K562 (cell line): ENCODE measurements at regions not wholly inside any gene's neighbourhood (a gene's known extent, or its start where the extent isn't known, plus 50 kb on each side); places are given as distances from the start of the nearest gene placed in this dataset.

Experiments used
- ATAC-seq: fragments of 200-7000 bp; cut with Tn5 transposase; 3 replicates; pipeline ENCODE4 v1.9.1; 2020; ENCODE audit warnings: moderate library complexity
- BruUV-seq: library from RNA; stranded (reverse); fragments of 400-500 nt; replicated peaks from 2 replicates; lab custom pipeline; 2021; lab: Mats Ljungman, UMichigan
- CTCF ChIA-PET: fragments of 300-600 bp; formaldehyde crosslinking; extraction: SDS; loops from one replicate; lab custom pipeline; 2021; ENCODE audit warnings: low intra/inter-chr PET ratio; lab: Yijun Ruan, JAX
- POLR2A ChIA-PET: fragments of 300-600, 350-650 bp; sonication (Branson Sonifier 250); formaldehyde crosslinking; extraction: SDS; loops from one replicate; lab custom pipeline; 2021; ENCODE audit warnings: antibody characterized with exemption, inconsistent platforms; lab: Yijun Ruan, JAX
- DNase-seq, 4 experiments: peaks; one replicate each; pipeline versions ENCODE4 v3.0.0 to v3.0.0-alpha.2; 2011 to 2018; ENCODE audit warnings: low spot score in 3 of 4, mixed read lengths in 3 of 4; ENCODE audit errors: extremely low read depth in 1 of 4
- FAIRE-seq: peaks from 2 replicates; lab custom pipeline; 2011; peaks lifted over from hg19 to GRCh38; lab: Jason Lieb, UNC
- H2AFZ ChIP-seq: 2 replicates; pipeline ENCODE4 v1.6.0; 2011; ENCODE audit warnings: low read depth, low read length, control low read depth, inconsistent platforms
- H3K27ac ChIP-seq: fragments of 200-600 bp; 3 replicates; pipeline ENCODE4 v1.8.0; 2011; ENCODE audit warnings: low read depth, mild to moderate bottlenecking, control low read depth, inconsistent platforms, low read length, moderate library complexity, mixed read lengths; ENCODE audit errors: extremely low read depth
- H3K27me3 ChIP-seq, 2 experiments: fragments of 300-600 bp in 1 of 2; 2 replicates in 1 of 2; 3 replicates in 1 of 2; pipeline versions ENCODE4 v1.6.0 to v1.8.0; 2011; ENCODE audit warnings: inconsistent platforms in 2 of 2, low read length in 2 of 2, mild to moderate bottlenecking in 1 of 2, mixed read lengths in 1 of 2, moderate library complexity in 1 of 2; ENCODE audit not compliant: control insufficient read depth in 2 of 2, insufficient read depth in 2 of 2
- H3K36me3 ChIP-seq: fragments of 300-600 bp; 3 replicates; pipeline ENCODE4 v1.8.0; 2011; ENCODE audit warnings: mild to moderate bottlenecking, low read length, inconsistent platforms; ENCODE audit not compliant: control insufficient read depth, insufficient read depth
- H3K4me1 ChIP-seq, 2 experiments: fragments of 200-600 bp in 1 of 2; replicated peaks in 1 of 2; 2 replicates in 1 of 2; 3 replicates in 1 of 2; pipeline versions ENCODE4 v1.5.1 to v1.8.0; 2011; ENCODE audit warnings: inconsistent platforms in 2 of 2, low read length in 2 of 2, mild to moderate bottlenecking in 1 of 2, mixed read lengths in 1 of 2, moderate library complexity in 1 of 2; ENCODE audit not compliant: control insufficient read depth in 2 of 2, insufficient read depth in 2 of 2
- H3K4me2 ChIP-seq: 2 replicates; pipeline ENCODE4 v1.6.1; 2011; ENCODE audit warnings: low read length, control low read depth, inconsistent platforms, mixed read lengths; ENCODE audit not compliant: insufficient read depth
- H3K4me3 ChIP-seq: fragments of 200-600 bp; sonication (generic), shearing (Covaris generic); 2 replicates; pipeline ENCODE4 v1.5.1; 2016; ENCODE audit warnings: control low read depth, inconsistent platforms
- H3K79me2 ChIP-seq: fragments of 200-600 bp; 3 replicates; pipeline ENCODE4 v1.8.0; 2011; ENCODE audit warnings: low read length, inconsistent platforms; ENCODE audit not compliant: control insufficient read depth, insufficient read depth
- H3K9ac ChIP-seq, 2 experiments: 2 replicates each; pipeline versions ENCODE4 v1.6.0 to v1.6.1; 2011; ENCODE audit warnings: low read depth in 2 of 2, low read length in 2 of 2, control low read depth in 1 of 2, inconsistent platforms in 1 of 2, mild to moderate bottlenecking in 1 of 2, mixed read lengths in 1 of 2; ENCODE audit not compliant: insufficient read depth in 1 of 2
- H3K9me1 ChIP-seq: one replicate; pipeline ENCODE4 v1.6.0; 2011; ENCODE audit warnings: inconsistent platforms, mild to moderate bottlenecking, low read length, moderate library complexity; ENCODE audit not compliant: control insufficient read depth, insufficient read depth
- H3K9me3 ChIP-seq: replicated peaks from 2 replicates; pipeline ENCODE4 v1.5.1; 2011; ENCODE audit warnings: low read depth, low read length, inconsistent platforms; ENCODE audit not compliant: control insufficient read depth, insufficient read depth
- H4K20me1 ChIP-seq: replicated peaks from 2 replicates; pipeline ENCODE4 v1.6.1; 2011; ENCODE audit warnings: low read length, inconsistent platforms, mixed read lengths; ENCODE audit not compliant: control insufficient read depth, insufficient read depth
- CHD1 ChIP-seq: fragments of 200-600 bp; sonication (generic); IDR thresholded peaks from one replicate; pipeline ENCODE4 v1.6.1; 2012; ENCODE audit warnings: mild to moderate bottlenecking, moderate library complexity, low read length, inconsistent platforms
- ETV1 ChIP-seq: fragments of 450-650 bp; conservative IDR thresholded peaks from 2 replicates; pipeline ENCODE4 v1.6.1; 2016; ENCODE audit warnings: missing genetic modification characterization, control low read depth, low read depth, missing compliant biosample characterization
- ETV5 ChIP-seq: sonication (generic); formaldehyde crosslinking; IDR thresholded peaks from 2 replicates; pipeline ENCODE4 v1.4.0; 2020; ENCODE audit warnings: low read depth, mild to moderate bottlenecking, missing genetic modification reagents
- HIVEP1 ChIP-seq: fragments of 250-450 bp; sonication (Bioruptor Pico); IDR thresholded peaks from 2 replicates; pipeline ENCODE4 v1.4.0; 2020; ENCODE audit warnings: mild to moderate bottlenecking
- IFI16 ChIP-seq: fragments of 250-450 bp; sonication (Bioruptor Pico); IDR thresholded peaks from 2 replicates; pipeline ENCODE4 v2.1.2; 2022; ENCODE audit warnings: mild to moderate bottlenecking, inconsistent platforms
- KDM5B ChIP-seq: fragments of 200-600 bp; sonication (generic); IDR thresholded peaks from 2 replicates; pipeline ENCODE4 v1.6.1; 2012; ENCODE audit warnings: low read depth, mild to moderate bottlenecking, moderate library complexity, low read length, control low read depth, inconsistent platforms; ENCODE audit not compliant: insufficient replicate concordance
- PTTG1 ChIP-seq: fragments of 450-650 bp; IDR thresholded peaks from 2 replicates; pipeline ENCODE4 v1.6.1; 2016; ENCODE audit warnings: low read depth, mild to moderate bottlenecking, missing genetic modification characterization, missing compliant biosample characterization
- RERE ChIP-seq: sonication (generic); formaldehyde crosslinking; IDR thresholded peaks from 2 replicates; pipeline ENCODE4 v1.8.0; 2023; ENCODE audit warnings: missing genetic modification reagents, mild to moderate bottlenecking, borderline replicate concordance
- SIN3A ChIP-seq, 2 experiments: fragments of 150-350 bp in 1 of 2; IDR thresholded peaks; 2 replicates each; pipeline ENCODE4 v1.6.1; 2011 to 2016; ENCODE audit warnings: borderline replicate concordance in 2 of 2, low read depth in 2 of 2, low read length in 2 of 2, mild to moderate bottlenecking in 2 of 2, moderate library complexity in 2 of 2; ENCODE audit not compliant: control insufficient read depth in 1 of 2
- SRF ChIP-seq, 2 experiments: fragments of 250-450, 450-650 bp in 1 of 2; sonication (Bioruptor Pico) in 1 of 2; sonication (generic) in 1 of 2; formaldehyde crosslinking; IDR thresholded peaks; 2 replicates each; pipeline versions ENCODE4 v1.5.0 to v1.5.1; 2020 to 2022; ENCODE audit warnings: mild to moderate bottlenecking in 1 of 2, missing genetic modification reagents in 1 of 2
- STAT5B ChIP-seq: fragments of 250-450 bp; sonication (Bioruptor Pico); IDR thresholded peaks from 2 replicates; pipeline ENCODE4 v1.8.0; 2021; ENCODE audit warnings: mild to moderate bottlenecking, inconsistent platforms
- TBL1XR1 ChIP-seq, 2 experiments: IDR thresholded peaks; 2 replicates each; pipeline ENCODE4 v1.6.1; 2012; ENCODE audit warnings: improper control_type of control experiment in 2 of 2, low read length in 2 of 2, mild to moderate bottlenecking in 1 of 2
- TCF7L2 ChIP-seq: fragments of 150-350 bp; IDR thresholded peaks from 2 replicates; pipeline ENCODE4 v1.6.1; 2016; ENCODE audit warnings: low read depth, mild to moderate bottlenecking, low read length, moderate library complexity
- THAP7 ChIP-seq: fragments of 250-450 bp; sonication (Bioruptor Pico); IDR thresholded peaks from 2 replicates; pipeline ENCODE4 v1.5.0; 2021
- XRCC5 ChIP-seq: fragments of 200-400 bp; formaldehyde crosslinking; IDR thresholded peaks from 2 replicates; pipeline ENCODE4 v1.6.1; 2017; ENCODE audit warnings: low read depth, mild to moderate bottlenecking, low read length
- ZNF431 ChIP-seq: sonication (generic); formaldehyde crosslinking; IDR thresholded peaks from 2 replicates; pipeline ENCODE4 v1.8.0; 2022; ENCODE audit warnings: mild to moderate bottlenecking, missing genetic modification reagents
- ZNF707 ChIP-seq: fragments of 250-450 bp; sonication (Bioruptor Pico); conservative IDR thresholded peaks from 2 replicates; pipeline ENCODE4 v1.8.0; 2022; ENCODE audit warnings: inconsistent platforms, mild to moderate bottlenecking, moderate library complexity
- ZNF76 ChIP-seq: fragments of 250-450 bp; sonication (Bioruptor Pico); IDR thresholded peaks from 2 replicates; pipeline ENCODE4 v1.4.0; 2020; ENCODE audit warnings: mild to moderate bottlenecking, moderate library complexity, borderline replicate concordance
- WGBS: fragments of 100-300 bp; shearing (Covaris generic); methylation state at CpG from one replicate; pipeline ENCODE4 v1.1.6; 2016; ENCODE audit warnings: low coverage, mixed read lengths; ENCODE audit not compliant: insufficient coverage; ENCODE audit errors: missing lambda C conversion rate; 5-methylcytosine and 5-hydroxymethylcytosine counted together
- in situ Hi-C: fragments of 300-500 bp; cut with MboI; formaldehyde crosslinking; loops from 4 replicates; pipeline ENCODE4 v1.15.0; 2018; ENCODE audit warnings: inconsistent platforms, mixed read lengths
- intact Hi-C: fragments of 100-400 bp; cut with micrococcal nuclease; formaldehyde crosslinking; loops from 2 replicates; pipeline ENCODE4 v1.14.2; 2022

DNA sequence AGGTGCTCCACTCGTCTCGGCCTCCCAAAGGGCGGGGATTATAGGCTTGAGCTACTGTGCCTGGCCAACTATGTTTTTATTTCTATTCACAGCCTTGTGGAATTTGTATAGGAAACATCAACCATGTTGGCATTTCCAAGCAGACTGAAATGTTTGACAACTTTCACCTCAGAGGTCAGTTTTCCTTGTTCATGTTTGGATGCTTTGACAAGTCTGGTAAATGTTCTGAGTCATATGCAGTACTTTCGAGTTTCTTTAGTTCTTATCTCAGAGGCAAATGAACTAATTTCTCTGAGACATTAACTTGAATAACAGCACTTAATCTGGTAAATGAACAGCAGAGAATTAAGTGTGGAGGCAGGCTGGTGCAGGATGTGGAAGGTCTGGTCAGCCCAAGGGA, 373.4 kb upstream of the SYNCRIP start:
- Histone ChIP-seq H3K4me3 (no peak overlapping the region), H3K9me1 (no peaks in the 10 kb centered on the region), H3K27me3 (no peaks in the 10 kb centered on the region), H3K4me1 (no peaks in the 10 kb centered on the region), H3K9ac (no peak overlapping the region), H2AFZ (no peak overlapping the region), H3K79me2 (no peaks in the 10 kb centered on the region), H4K20me1 (no peaks in the 10 kb centered on the region), H3K27ac (no peak overlapping the region), H3K9me3 (no peaks in the 10 kb centered on the region), H3K36me3 (no peaks in the 10 kb centered on the region), H3K4me2 (no peak overlapping the region)
- ChIA-PET CTCF (no interaction called here), POLR2A (interaction anchor here (1.2 kb wide), 1 partner anchor 14 kb away, joined by 3 read pairs; no protein-coding TSS in a partner anchor)
- ATAC-seq (no peak), DNase-seq (no peak), FAIRE-seq (no peak)
- intact Hi-C loops (no loop called here), in situ Hi-C loops (no loop called here)
- WGBS = 0% methylated on average over 4 of the region's 4 CpGs
- BruUV-seq = no TSS peak
- no peak for TF ChIP-seq SIN3A (IDR thresholded peaks at IDR 0.05; ENCODE audit: borderline replicate concordance in 2 of 2, control insufficient read depth in 1 of 2, low read depth in 2 of 2, low read length in 2 of 2)
- TF ChIP-seq ZNF76 (CRISPR knock-in tag) = no peak
- no peak for TF ChIP-seq SRF (CRISPR knock-in tag; IDR thresholded peaks at IDR 0.05)
- no peak for TF ChIP-seq PTTG1 (tag)
- TF ChIP-seq STAT5B = no peak
- TF ChIP-seq CHD1 = no peak
- no peak for TF ChIP-seq ETV5 (CRISPR knock-in tag)
- no peak for TF ChIP-seq TCF7L2
- TF ChIP-seq THAP7 (CRISPR knock-in tag) = no peak
- TF ChIP-seq ZNF431 = no peak
- TF ChIP-seq KDM5B = no peak
- TF ChIP-seq ETV1 (tag) = no peak
- TF ChIP-seq IFI16 (CRISPR knock-in tag) = no peak
- TF ChIP-seq HIVEP1 (CRISPR knock-in tag) = no peak
- TF ChIP-seq ZNF707 = no peak
- no peak for TF ChIP-seq TBL1XR1 (IDR thresholded peaks at IDR 0.05; ENCODE audit: low read length in 2 of 2)
- no peak for TF ChIP-seq RERE
- no peak for TF ChIP-seq XRCC5
